MM.1S (cell line): ENCODE measurements at regions not wholly inside any gene's neighbourhood (a gene's known extent, or its start where the extent isn't known, plus 50 kb on each side); places are given as distances from the start of the nearest gene placed in this dataset.

Experiments used
- DNase-seq: peaks from one replicate; pipeline ENCODE4 v3.0.0-alpha.2; 2015
- H2AFZ ChIP-seq: fragments of 300-600 bp; sonication (generic); 2 replicates; pipeline ENCODE4 v1.6.0; 2016; ENCODE audit warnings: antibody characterized with exemption, low read length
- H3F3A ChIP-seq: fragments of 300-600 bp; sonication (generic); 2 replicates; pipeline ENCODE4 v1.6.1; 2016; ENCODE audit warnings: mild to moderate bottlenecking, antibody characterized with exemption, low read length, moderate library complexity, mixed read lengths; ENCODE audit not compliant: insufficient read depth
- H3K27ac ChIP-seq: fragments of 300-600 bp; sonication (generic); 2 replicates; pipeline ENCODE4 v1.5.1; 2016; ENCODE audit warnings: mild to moderate bottlenecking, low read length
- H3K27me3 ChIP-seq: fragments of 300-600 bp; sonication (generic); replicated peaks from 2 replicates; pipeline ENCODE4 v1.6.0; 2016; ENCODE audit warnings: low read length; ENCODE audit not compliant: insufficient read depth
- H3K36me3 ChIP-seq: fragments of 300-600 bp; sonication (generic); replicated peaks from 2 replicates; pipeline ENCODE4 v1.6.1; 2016; ENCODE audit warnings: mild to moderate bottlenecking, low read length, mixed read lengths; ENCODE audit not compliant: insufficient read depth
- H3K4me1 ChIP-seq: fragments of 300-600 bp; sonication (generic); 2 replicates; pipeline ENCODE4 v1.6.1; 2016; ENCODE audit warnings: low read length, mixed read lengths
- H3K4me2 ChIP-seq: fragments of 300-600 bp; sonication (generic); 2 replicates; pipeline ENCODE4 v1.6.0; 2016; ENCODE audit warnings: low read depth, low read length
- H3K4me3 ChIP-seq: fragments of 300-600 bp; sonication (generic); 2 replicates; pipeline ENCODE4 v1.5.1; 2016; ENCODE audit warnings: low read length, mixed read lengths
- H3K79me2 ChIP-seq: fragments of 300-600 bp; sonication (generic); 2 replicates; pipeline ENCODE4 v1.6.1; 2016; ENCODE audit warnings: mixed run types, low read length, mixed read lengths
- H3K9ac ChIP-seq: fragments of 300-600 bp; sonication (generic); 2 replicates; pipeline ENCODE4 v1.6.1; 2016; ENCODE audit warnings: low read length, mixed read lengths
- H3K9me2 ChIP-seq: fragments of 300-600 bp; sonication (generic); replicated peaks from 2 replicates; pipeline ENCODE4 v1.6.1; 2016; ENCODE audit warnings: mild to moderate bottlenecking, low read length, mixed read lengths; ENCODE audit not compliant: insufficient read depth
- H3K9me3 ChIP-seq: fragments of 300-600 bp; sonication (generic); replicated peaks from 2 replicates; pipeline ENCODE4 v1.6.1; 2016; ENCODE audit warnings: mild to moderate bottlenecking, low read length, mixed read lengths; ENCODE audit not compliant: insufficient read depth
- H4K20me1 ChIP-seq: fragments of 300-600 bp; sonication (generic); 2 replicates; pipeline ENCODE4 v1.6.1; 2016; ENCODE audit warnings: mild to moderate bottlenecking, low read length, moderate library complexity, mixed read lengths; ENCODE audit not compliant: insufficient read depth
- EZH2 ChIP-seq: fragments of 300-600 bp; sonication (generic); optimal IDR thresholded peaks from 2 replicates; pipeline ENCODE3; 2017; ENCODE audit warnings: low read depth, mild to moderate bottlenecking, antibody characterized with exemption, low read length, mixed read lengths
- EZH2phosphoT487 ChIP-seq: fragments of 300-600 bp; sonication (generic); IDR thresholded peaks from 2 replicates; pipeline ENCODE4 v1.6.1; 2018; ENCODE audit warnings: antibody characterized with exemption, low read length
- TF ChIP-seq, protein P1 (sequence below): fragments of 300-600 bp; sonication (generic); IDR thresholded peaks from 2 replicates; pipeline ENCODE4 v1.5.1; 2016; ENCODE audit warnings: antibody characterized with exemption, low read length, mixed read lengths

DNA sequence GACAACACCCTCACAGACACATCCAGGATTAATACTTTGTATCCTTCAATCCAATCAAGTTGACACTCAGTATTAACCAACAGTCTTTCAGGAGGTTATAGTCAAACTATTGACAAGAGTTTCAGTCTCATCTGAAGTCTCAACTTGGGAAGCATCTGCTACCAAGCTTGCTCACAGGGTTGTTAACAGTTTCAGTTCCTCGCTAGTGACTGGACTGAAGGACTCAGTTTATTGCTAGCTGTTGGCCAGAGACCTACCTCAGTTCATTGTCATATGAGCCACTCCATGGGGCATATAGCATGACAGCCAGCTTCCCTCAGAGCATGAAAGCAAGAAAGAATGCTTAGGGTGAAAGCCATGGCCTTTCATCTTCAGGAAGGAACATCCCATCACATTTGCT is 228.6 kb downstream of the EPHA4 start:
- H3K4me2 ChIP-seq = no peak overlapping the region
- TF ChIP-seq, protein P1, sequence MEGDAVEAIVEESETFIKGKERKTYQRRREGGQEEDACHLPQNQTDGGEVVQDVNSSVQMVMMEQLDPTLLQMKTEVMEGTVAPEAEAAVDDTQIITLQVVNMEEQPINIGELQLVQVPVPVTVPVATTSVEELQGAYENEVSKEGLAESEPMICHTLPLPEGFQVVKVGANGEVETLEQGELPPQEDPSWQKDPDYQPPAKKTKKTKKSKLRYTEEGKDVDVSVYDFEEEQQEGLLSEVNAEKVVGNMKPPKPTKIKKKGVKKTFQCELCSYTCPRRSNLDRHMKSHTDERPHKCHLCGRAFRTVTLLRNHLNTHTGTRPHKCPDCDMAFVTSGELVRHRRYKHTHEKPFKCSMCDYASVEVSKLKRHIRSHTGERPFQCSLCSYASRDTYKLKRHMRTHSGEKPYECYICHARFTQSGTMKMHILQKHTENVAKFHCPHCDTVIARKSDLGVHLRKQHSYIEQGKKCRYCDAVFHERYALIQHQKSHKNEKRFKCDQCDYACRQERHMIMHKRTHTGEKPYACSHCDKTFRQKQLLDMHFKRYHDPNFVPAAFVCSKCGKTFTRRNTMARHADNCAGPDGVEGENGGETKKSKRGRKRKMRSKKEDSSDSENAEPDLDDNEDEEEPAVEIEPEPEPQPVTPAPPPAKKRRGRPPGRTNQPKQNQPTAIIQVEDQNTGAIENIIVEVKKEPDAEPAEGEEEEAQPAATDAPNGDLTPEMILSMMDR = no peak
- no peak for TF ChIP-seq EZH2phosphoT487
- no peak for TF ChIP-seq EZH2
- no peak for DNase-seq
- no peak overlapping the region for H3K4me3 ChIP-seq
- no peaks in the 10 kb centered on the region for H3F3A ChIP-seq
- H3K9me3 ChIP-seq = no peaks in the 10 kb centered on the region
- no peak overlapping the region for H3K27ac ChIP-seq
- no peaks in the 10 kb centered on the region for H3K9me2 ChIP-seq
- no peak overlapping the region for H2AFZ ChIP-seq
- H3K27me3 ChIP-seq = no peaks in the 10 kb centered on the region
- H3K79me2 ChIP-seq = no peaks in the 10 kb centered on the region
- H4K20me1 ChIP-seq = no peaks in the 10 kb centered on the region
- no peaks in the 10 kb centered on the region for H3K4me1 ChIP-seq
- no peaks in the 10 kb centered on the region for H3K36me3 ChIP-seq
- no peak overlapping the region for H3K9ac ChIP-seq

DNA sequence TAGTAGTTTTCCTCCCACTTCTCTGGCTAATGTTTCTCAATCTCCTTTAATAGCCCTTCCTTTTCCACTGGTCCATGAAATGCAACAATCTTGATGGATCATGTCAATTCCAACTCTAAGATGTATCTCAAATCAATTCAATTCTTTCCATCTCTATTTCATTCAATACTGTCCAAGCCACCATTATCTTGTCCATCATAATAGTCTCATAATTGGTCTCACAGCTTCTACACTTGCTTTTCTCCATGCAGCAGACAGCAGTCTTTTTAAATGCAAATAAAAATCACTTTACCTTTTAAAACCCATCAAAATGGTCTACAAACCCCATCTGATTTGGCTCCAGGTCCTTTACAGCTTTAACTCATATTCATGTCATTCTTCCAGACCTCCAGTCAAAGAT is 226.6 kb downstream of the EPHA4 start:
- Histone ChIP-seq H3K9ac (no peak overlapping the region), H3K27ac (no peak overlapping the region), H3K36me3 (no peaks in the 10 kb centered on the region), H3K27me3 (no peaks in the 10 kb centered on the region), H3K4me2 (no peak overlapping the region), H3K9me2 (no peaks in the 10 kb centered on the region), H3K4me3 (no peak overlapping the region), H3K4me1 (no peaks in the 10 kb centered on the region), H3K79me2 (no peaks in the 10 kb centered on the region), H4K20me1 (no peaks in the 10 kb centered on the region), H2AFZ (no peak overlapping the region), H3K9me3 (no peaks in the 10 kb centered on the region), H3F3A (no peaks in the 10 kb centered on the region)
- no peak for DNase-seq
- TF ChIP-seq, protein P1 = no peak
- TF ChIP-seq EZH2phosphoT487 (no peak), EZH2 (no peak)

DNA sequence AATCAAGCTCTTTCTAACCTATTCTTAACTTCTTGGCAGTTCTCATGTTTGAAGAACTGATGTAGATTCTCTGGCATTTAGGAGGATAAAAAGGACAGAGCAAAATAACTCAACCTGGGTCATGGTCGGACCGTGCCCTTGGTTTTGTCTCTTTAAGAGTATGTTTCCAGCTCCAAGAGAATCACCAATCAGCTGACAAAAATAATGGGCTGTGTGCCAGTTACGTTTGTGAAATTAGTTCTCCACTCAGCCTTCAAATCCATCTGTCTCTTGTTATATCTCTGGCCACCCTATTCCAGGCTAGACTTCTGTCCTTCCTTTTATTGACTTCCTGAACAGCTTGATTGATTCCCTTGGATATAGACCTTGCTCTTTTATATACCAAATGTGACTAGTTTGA is 225.7 kb downstream of the EPHA4 start:
- H3K27ac ChIP-seq = no peak overlapping the region
- H3K79me2 ChIP-seq = no peaks in the 10 kb centered on the region
- no peaks in the 10 kb centered on the region for H3K9me2 ChIP-seq
- H3K4me1 ChIP-seq = no peaks in the 10 kb centered on the region
- H3K9ac ChIP-seq = no peak overlapping the region
- no peaks in the 10 kb centered on the region for H3K9me3 ChIP-seq
- no peak overlapping the region for H3K4me3 ChIP-seq
- H2AFZ ChIP-seq = no peak overlapping the region
- H3F3A ChIP-seq = no peaks in the 10 kb centered on the region
- TF ChIP-seq EZH2 = no peak
- TF ChIP-seq, protein P1 = no peak
- TF ChIP-seq EZH2phosphoT487 = no peak
- DNase-seq = no peak
- H4K20me1 ChIP-seq = no peaks in the 10 kb centered on the region
- H3K36me3 ChIP-seq = no peaks in the 10 kb centered on the region
- H3K4me2 ChIP-seq = no peak overlapping the region
- no peaks in the 10 kb centered on the region for H3K27me3 ChIP-seq
